Skeletal muscle cell (primary cell): ENCODE measurements at regions not wholly inside any gene's neighbourhood (a gene's known extent, or its start where the extent isn't known, plus 50 kb on each side); places are given as distances from the start of the nearest gene placed in this dataset.
"Not testable (repeated sequence)": the region's sequence is repeated elsewhere in the genome, so short reads cannot be mapped to it uniquely, and the experiment has no call there.

Experiments used
- DNase-seq: peaks from one replicate; pipeline ENCODE4 v3.0.0-alpha.2; 2010; ENCODE audit warnings: low read depth
- H3K4me3 ChIP-seq: 2 replicates; pipeline ENCODE4 v1.5.1; 2011; ENCODE audit warnings: low read depth, mild to moderate bottlenecking, control low read depth, low read length, moderate library complexity

- no peak overlapping the region for H3K4me3 ChIP-seq
- DNase-seq: no peak
Observed at GRCh38 chr20:48532028-48532427, 295.8 kb downstream of the PREX1 start.

- no peak for DNase-seq
- no peak overlapping the region for H3K4me3 ChIP-seq
Observed at GRCh38 chr20:48531505-48531904, 296.3 kb downstream of the PREX1 start.

GRCh38 chr20:48530957-48531356 is 296.8 kb downstream of the PREX1 start:
- no peak overlapping the region for H3K4me3 ChIP-seq
- no peak for DNase-seq

DNA sequence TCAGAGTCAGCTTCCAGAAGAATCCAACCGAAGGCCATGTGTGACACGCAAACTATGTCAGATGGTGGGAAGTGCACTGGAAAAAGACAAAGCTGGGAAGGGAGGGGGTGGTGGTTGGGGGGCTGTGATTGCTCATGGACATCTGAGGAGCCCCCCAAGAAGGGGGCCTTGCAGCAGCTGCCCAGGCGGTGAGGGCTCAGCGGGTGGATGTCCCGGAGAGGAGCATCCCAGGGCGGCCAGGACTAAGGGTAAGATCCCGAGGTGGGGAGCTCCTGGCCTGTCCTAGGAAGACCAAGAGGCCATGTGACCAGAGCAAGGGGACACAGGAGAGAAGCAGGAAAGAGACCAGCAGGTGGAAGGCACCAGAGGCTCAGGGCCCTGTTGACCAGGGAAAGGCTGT is 299.5 kb downstream of the PREX1 start:
- DNase-seq: no peak
- H3K4me3 ChIP-seq: no peak overlapping the region

GRCh38 chr20:48527771-48528170 is 300.0 kb downstream of the PREX1 start:
- no peak for DNase-seq
- H3K4me3 ChIP-seq: no peak overlapping the region

DNA sequence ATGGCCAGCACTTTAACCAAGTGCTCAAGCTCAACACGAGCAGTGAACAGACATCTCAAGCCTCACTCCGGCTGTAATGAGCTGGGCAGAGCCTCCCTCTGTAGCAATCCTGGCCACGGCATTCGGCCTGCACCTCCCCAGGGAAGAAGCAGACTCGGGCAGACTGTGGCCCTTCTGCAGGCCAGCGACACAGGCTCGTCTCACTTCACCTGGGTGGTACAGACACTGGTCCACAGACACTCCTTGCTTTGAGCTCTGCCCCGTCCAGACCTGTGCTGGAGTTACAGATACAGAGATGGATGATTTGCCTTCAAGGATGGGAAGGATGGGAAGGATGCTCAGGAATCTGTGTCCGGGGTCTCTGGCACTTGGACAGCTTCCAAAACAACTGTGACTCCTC is 300.9 kb downstream of the PREX1 start:
- no peak for DNase-seq
- no peak overlapping the region for H3K4me3 ChIP-seq

DNA sequence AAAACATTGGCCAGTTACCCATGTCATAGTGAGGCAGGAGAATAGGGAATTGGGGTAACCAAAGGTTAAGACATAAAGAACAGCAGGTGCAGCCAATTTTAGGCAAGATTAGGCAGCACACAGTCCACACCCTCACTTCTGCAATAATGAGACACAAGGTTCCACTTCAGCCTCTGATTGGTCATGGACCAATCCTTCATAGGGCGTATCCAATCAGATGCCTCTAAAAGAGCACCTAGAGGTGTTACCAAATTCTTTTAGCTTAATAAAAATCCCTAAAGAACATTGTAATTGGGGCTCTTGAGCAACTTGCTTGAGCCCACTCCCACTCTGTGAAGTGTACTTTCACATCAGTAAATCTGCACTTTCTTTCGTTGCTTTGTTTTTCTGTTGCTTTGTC is 302.4 kb downstream of the PREX1 start:
- no peak for DNase-seq
- no peak overlapping the region for H3K4me3 ChIP-seq

DNA sequence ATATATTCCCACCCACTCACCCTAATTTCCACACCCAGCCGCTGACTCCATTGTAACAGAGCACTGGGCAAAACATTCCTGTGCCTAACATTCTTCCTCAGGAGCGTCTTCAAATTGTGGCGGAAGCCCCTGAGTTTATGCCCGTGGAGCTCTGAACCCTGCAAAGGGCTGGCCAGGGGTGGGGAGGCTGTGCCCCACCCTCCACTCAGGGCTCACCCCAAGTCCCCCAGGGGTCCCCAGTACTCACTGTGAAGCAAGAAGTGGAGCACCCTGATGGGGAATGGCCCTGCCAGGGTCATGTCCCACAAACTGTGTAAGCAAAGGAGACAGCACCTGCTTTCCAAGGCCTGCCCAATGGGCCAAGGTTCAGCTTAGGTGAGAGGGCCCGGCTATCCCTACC is 303.2 kb downstream of the PREX1 start:
- no peak for DNase-seq
- H3K4me3 ChIP-seq: no peak overlapping the region

- DNase-seq: peak; percentile 19
- no peak overlapping the region for H3K4me3 ChIP-seq
Observed at GRCh38 chr20:48523191-48523995, 304.4 kb downstream of the PREX1 start.

DNA sequence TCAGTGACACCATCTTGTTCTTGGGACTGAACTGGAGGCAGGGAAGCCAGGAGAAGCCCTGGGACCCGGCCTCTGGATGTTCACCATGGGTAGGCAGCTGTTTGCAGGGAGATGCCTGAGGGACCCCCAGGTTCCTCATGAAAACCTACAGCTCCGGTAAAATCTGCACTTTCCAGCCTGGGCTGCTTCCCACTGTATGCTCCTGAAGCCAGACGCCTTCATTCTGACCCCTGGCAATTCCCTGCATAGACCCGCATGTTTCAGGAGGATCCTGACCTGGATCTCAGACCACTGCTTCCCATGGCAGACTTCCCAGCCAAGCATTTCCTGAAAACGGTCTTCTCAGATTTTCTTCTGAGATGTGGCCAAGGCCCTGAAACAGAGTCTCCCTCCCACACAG is 306.7 kb downstream of the PREX1 start:
- no peak overlapping the region for H3K4me3 ChIP-seq
- no peak for DNase-seq

- DNase-seq: not testable (repeated sequence)
Observed at GRCh38 chr20:48516196-48516595, 311.6 kb downstream of the PREX1 start.

GRCh38 chr20:48514577-48514976 is 313.2 kb downstream of the PREX1 start:
- not testable (repeated sequence) for H3K4me3 ChIP-seq, DNase-seq

More at GRCh38 chr20:48516196-48516595, 311.6 kb downstream of the PREX1 start:
- not testable (repeated sequence) for H3K4me3 ChIP-seq

DNA sequence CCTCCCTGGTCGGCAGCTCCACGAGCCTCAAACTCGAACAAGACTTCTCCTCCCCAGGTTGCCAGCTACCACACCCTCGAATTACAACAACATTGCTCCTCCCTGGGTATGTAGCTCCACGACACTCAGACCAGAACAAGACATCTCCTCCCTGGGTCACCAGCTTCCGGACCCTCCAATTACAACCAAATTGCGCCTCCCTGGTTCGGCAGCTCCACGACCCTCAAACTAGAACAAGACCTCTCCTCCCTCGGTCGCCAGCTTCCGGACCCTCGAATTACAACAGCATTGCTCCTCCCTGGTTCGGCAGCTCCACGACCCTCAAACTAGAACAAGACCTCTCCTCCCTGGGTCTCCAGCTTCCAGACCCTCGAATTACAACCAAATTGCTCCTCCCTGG is 315.3 kb downstream of the PREX1 start:
- not testable (repeated sequence) for DNase-seq, H3K4me3 ChIP-seq

DNA sequence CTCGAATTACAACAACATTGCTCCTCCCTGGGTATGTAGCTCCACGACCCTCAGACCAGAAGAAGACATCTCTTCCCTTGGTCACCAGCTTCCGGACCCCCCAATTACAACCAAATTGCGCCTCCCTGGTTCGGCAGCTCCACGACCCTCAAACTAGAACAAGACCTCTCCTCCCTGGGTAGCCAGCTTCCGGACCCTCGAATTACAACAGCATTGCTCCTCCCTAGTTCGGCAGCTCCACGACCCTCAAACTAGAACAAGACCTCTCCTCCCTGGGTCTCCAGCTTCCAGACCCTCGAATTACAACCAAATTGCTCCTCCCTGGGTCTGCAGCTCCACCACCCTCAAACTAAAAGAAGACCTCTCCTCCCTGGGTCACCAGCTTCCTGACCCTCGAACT is 322.7 kb downstream of the PREX1 start:
- not testable (repeated sequence) for H3K4me3 ChIP-seq, DNase-seq

GRCh38 chr20:48503166-48503815 is 324.5 kb downstream of the PREX1 start:
- no peak overlapping the region for H3K4me3 ChIP-seq
- DNase-seq: no peak

- DNase-seq: no peak
Observed at GRCh38 chr20:48502758-48503157, 325.0 kb downstream of the PREX1 start.

GRCh38 chr20:48502016-48502415 is 325.8 kb downstream of the PREX1 start:
- H3K4me3 ChIP-seq: no peak overlapping the region
- DNase-seq: no peak

More at GRCh38 chr20:48502758-48503157, 325.0 kb downstream of the PREX1 start:
- H3K4me3 ChIP-seq: no peak overlapping the region

GRCh38 chr20:48500900-48501299 is 326.9 kb downstream of the PREX1 start:
- H3K4me3 ChIP-seq, DNase-seq: not testable (repeated sequence)

DNA sequence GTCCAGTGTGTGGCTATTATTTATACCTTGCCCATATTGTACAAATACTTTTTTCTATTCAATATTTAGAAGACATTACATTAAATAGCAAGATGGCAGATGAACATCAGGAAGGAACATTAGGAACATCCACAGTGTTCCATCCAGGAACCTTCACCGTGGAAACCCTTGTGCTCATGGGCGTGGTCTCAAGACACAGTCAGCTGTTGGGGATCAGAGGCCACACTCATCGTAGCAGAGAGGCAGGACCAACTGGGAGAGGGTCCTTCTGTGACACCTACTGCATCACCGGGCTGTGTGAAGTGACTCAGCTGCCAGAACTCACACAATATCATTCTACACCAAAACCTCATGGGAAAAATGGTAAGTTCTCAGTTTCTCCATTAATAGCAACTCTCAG is 328.9 kb downstream of the PREX1 start:
- H3K4me3 ChIP-seq, DNase-seq: not testable (repeated sequence)

- DNase-seq, H3K4me3 ChIP-seq: not testable (repeated sequence)
Observed at GRCh38 chr20:48498125-48498524, 329.7 kb downstream of the PREX1 start.

DNA sequence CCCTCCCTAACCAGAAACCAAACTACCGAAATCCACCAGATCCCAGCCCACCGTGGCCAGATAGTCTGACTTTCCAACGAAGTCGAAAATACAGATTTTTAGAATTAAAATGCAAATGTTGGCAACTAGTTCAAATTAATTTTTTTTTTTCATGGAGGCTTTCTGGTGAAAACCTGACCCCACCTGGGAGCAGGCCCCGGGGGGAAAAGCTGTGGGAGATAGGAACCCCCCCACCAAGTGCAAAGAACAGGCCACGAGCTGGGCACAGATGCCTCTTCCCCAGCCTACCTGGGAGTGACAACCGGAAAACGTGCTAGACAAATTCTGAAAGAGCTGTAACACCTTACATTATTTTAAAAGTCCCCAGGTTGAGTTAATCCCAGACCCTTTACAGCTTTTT is 333.8 kb downstream of the PREX1 start:
- H3K4me3 ChIP-seq: no peak overlapping the region
- no peak for DNase-seq
